H4 (cell line): ENCODE measurements at regions not wholly inside any gene's neighbourhood (a gene's known extent, or its start where the extent isn't known, plus 50 kb on each side); places are given as distances from the start of the nearest gene placed in this dataset.

Source experiments
- DNase-seq: peaks from one replicate; pipeline ENCODE4 v3.0.0-alpha.2; 2015; ENCODE audit warnings: low spot score

DNA sequence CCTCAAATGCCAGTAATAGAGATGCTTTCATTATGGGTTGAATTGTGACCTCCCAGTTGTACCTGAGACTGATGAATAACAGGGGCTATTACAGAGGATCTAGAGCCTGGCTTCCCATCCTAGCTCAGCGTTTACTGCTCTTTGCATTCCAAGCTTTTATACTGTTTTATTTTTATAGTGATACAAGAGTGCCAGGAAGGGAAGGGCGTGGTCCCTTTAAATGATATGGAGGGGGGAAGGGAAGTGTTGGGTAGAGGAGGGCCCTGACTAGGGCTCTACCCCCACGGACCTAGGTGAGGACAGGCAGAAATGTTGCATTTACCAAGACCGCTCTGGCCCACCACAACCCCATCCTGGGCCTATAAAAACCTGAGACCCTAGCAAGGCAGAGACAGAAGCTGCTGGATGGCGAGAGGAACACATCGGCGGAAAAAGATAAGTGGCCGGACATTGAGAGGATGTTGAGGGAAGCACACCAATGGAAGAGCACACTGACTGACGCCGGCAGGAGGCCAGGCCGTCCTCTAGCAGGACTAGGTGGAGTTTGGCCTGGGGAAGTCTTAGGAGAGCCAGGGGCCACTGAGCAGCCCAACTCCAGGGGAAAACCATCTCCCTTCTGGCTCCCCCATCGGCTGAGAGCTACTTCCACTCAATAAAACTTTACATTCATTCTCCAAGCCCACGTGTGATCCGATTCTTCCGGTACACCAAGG is 1025.9 kb downstream of the TTLL7 start:
- no peak for DNase-seq

DNA sequence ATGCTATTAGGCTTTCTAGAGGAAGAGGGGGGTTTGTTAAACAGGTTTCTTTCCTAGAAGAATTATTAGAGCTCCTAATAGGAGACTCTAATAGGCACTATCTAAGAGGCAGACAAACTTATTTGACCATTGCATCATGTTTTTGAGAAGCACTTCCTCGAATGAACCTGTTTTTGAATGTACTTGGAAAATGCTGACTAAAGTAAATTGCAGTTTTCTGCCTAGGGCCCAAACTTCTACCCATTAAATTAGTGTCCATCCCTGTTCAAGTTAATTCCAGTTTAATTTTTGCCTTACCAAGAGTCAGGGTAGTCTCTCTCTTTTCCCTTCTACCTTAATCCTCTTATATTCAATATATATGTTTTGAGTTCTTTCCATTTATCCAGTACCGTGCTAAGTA is 1029.6 kb downstream of the TTLL7 start:
- DNase-seq = no peak

DNA sequence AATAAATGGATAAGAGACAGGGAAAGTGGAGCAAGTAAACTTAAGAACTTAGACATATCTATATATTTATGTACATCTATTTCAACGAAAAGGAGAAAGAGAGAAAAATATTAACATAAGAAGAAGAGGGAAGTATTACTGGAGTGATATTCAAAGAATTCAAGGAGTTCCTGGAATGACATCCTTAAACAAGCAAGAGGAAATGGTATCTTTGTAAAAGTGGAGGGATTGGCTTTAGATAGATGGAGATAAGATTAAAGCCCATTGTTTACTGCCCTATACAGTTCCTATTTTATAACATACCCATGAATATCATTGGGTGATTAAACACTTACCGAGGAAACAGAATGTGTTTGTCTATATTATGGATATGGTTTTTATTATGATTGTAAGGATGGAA is 1036.3 kb downstream of the TTLL7 start:
- no peak for DNase-seq

DNA sequence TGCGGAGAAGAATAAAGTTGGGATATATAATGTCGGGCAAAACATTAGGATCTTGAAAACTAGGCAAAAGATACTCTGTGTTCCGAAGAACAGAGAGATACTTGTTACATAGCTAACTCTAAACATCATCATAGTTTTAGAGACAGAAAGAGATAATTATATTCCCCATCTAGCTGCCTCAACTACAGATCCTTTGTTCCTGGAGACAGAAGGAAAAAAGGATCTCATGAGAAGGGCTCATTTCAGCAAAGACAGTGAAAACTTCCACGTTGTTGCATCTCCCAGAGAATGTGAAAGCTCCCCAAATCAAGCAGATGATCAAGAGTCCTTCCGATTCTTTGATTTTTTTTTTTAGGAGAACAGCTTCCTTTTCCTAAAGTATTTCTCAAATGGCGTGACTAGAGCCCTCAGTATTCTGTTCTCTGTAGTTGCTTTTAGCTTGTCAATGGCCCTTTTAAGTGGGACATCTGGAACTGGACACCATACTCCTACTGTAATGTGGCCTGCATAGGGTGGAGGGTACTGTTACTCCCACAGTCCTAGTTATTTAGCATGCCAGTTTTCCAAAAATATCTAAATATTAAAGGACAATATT is 1048.2 kb downstream of the TTLL7 start:
- no peak for DNase-seq

DNA sequence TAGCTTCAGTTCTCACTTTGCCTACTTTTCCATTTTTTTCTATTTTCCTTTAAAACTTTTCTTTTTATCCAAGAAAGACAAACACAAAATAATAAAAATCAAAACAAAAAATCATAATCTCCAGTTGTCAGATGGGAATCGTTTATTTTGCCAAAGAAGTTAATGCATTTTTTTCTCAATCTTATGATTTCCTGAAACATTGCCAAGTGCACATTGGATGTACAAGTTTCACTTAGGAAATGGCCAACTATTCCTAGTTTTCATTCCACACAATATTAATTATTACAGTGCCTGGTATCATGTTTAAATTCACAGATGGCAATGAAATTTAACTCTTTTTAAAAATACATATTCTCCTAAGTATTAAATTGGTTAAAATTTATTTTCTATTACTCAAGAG is 1050.5 kb downstream of the TTLL7 start:
- DNase-seq = no peak

DNA sequence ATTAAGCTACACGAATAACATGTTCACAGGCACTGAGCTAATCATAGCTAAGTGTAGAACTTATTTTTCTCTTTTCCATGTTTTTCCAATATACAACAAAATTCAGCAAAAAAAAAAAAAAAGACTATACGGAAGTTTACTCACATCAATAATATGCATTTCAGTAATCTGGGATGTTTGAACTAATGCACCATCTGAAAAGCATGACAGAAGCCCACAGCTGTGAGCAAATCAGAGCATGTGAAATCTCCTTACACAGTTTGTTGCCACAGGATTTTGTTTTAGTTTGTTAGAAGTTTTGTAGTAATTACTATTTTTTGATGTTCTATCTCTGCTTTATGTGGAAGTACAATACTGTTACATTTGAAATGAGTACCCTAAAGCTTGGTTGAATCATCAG is 1051.7 kb downstream of the TTLL7 start:
- DNase-seq = no peak

DNA sequence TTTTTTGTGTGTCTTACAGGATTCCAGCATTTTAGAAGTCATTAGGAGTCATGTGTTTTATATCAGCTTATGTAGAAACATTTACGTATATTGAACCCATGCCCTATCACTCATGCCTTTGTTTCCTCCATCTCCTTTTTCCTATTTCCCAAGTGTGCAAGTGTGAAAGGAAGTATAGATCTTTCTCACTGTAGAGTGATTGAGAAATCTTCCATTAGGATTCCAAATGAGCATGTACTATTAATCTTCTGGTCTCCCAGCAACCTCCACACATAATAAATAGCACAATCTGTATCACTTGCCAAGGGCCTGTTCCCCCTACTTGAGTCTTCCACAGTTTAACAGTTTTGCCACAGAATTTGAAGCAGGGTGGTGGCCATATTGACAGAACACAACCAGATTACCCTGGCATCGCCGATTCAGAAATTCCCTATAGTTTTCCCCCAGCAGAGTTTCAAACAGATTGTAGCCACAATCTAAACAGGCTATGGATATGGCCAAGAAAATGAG is 1052.8 kb downstream of the TTLL7 start:
- no peak for DNase-seq

DNA sequence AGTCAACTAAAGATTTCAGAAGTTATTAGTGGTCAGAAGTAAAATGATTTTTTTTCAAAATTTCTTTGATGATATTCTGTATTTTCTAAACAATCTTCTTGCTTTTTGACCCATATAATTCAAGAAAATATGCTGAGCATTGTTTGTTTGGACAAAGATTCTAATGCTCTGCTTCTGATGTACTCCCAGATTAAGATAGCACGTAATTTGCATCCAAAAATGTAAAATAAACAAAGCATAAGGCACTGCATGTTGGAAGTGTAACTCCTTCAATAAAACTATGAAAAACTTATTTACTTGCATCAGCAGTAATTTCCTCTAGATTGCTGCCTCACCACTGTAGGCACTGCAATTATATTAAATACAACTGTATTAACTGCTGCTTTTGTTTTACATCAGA is 1054.1 kb downstream of the TTLL7 start:
- DNase-seq = no peak

DNA sequence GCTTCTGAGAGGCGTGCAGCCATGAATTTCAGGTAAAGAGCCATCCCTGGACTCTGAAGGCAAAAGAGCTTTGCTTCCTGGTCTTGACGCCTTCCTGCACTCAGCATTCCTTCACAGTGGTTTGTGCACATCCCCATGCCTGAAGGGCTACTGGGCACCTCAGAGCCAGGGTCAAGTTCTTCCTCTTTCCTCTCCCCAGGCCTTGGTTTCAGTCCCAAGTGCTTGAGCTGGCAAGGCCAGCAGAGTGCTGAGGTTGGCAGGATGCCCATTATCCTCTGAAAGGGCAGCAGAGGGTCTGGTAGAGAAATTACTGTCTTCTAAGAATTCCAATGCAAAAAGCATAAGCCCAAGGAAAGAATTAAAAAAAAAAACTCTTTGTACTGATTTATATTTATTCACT is 1064.9 kb downstream of the TTLL7 start:
- DNase-seq = no peak

DNA sequence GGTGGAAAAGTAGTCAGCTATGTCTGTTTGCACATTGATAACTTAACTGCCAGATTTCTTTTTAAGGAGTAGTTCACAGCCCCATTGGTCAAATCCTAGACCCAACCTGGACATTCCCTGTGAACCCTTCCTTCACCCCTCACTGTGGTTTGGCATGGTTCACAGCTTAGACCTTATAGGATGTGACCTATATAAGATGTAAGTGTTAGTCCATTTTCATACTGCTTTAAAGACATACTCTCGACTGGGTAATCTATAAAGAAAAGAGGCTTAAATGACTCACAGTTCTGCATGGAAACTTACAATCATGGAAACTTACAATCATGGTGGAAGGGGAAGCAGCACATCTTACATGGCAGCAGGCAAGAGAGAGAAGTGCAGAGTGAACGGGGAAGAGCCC is 1066.2 kb downstream of the TTLL7 start:
- no peak for DNase-seq

DNA sequence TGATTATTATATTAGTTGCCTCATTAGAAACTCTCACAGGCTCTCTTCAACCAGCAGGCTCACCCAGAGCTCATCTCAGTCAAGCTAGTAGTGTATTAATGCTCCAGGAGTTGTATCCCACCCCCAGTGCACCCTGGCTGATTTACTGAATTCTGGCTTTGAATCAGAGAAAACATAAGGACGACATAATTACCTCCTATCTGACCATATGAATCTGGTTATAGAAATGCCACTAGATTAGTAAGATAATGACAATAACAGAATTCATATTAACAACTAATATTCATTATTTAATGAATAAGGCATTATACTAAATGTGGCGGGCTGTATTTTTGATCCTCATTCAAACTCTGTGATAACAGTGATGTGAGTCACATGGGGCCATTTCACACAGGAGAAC is 1066.7 kb downstream of the TTLL7 start:
- DNase-seq = no peak

DNA sequence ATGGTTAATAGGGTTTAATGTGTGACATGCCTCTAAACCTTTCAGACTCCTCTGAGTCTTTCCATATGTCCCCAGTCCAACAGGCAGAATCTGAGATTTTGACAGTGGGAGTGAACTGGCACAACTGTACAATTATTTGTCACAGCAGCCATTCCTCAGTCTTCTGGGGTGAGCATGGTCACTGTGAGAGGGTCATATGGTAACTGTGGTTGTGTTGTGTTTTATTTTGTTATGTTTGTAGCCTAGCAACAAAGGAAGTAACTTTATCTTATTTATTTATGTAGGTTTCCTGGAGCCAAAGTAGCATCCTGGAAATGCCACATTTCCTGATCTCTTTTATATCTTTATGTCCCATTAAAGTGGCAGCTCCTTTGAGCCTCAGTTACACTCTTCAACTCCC is 1067.9 kb downstream of the TTLL7 start:
- peak; percentile 35 for DNase-seq

DNA sequence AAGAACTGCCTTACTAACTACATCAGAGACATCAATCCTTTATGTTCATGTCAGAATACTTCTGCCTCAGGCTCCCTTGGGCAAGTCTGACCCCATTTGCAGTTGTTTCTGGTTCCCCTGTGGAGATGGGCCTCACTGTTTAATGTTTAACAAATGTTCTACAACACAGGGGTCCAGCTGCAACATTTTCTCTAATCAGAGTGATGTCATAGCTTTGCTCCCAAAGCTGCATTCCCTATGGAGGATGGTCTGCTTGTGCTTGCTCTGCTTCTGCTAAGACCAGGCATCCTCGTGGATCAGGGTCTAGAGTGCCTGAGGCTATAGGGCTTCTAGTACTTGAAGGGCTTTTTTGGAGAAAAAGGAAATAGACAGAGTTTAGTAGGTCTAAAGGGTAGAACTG is 1071.2 kb downstream of the TTLL7 start:
- no peak for DNase-seq

DNA sequence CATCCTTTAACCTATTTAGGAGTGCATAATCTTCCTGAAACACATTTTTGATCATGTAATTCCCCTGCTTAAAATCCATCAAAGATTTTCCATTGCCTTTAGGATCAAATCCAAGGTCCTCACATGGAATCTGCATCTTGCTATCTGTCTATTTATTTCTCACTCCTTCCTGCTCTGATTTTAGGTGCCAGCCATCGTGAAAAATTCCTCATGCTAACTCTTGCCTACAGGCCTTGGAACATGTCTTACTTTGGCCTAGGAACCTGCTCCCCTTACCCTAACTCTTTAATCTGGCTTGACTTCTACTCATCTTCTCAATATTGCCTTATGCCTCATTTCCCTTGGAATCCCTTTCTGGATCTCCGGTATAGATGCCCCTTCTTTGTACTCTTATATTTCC is 1074.3 kb downstream of the TTLL7 start:
- DNase-seq = no peak

DNA sequence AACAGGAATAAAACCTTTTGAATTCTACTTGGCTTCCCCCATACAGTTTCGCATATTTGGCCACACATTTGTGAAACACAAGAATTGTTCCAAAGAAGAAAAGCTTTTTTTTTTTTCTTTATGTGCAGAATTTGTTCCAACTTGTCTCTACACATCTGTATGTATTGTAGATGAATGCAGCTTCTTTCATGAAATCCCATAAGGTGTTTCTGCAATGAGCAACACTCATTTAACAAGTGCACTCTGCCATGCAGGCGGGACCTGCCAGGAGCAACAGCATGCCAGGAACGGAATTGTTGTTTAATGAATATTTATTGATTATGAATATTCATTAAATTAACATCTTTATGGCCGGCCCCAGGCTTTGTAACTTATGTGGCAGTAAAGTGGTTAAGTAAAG is 1075.0 kb downstream of the TTLL7 start:
- no peak for DNase-seq

DNA sequence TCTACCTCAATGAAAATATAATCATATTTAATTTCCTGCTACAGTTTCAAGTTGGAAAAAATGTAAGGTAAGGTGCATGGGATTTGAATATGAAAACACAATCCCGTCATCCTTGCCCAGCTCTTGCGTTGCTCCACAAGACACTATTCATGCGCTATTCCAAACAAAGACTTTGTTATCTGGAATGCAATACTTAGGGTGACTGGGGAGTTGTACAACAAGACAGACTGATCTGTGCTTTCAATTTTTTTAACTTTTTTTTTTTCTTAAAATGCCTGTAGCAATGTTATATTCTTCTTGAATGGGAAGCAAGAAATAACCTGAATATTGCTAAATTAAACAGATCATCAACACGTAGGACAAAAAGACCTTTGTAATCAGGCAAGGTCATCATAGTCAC is 1077.2 kb downstream of the TTLL7 start:
- no peak for DNase-seq

DNA sequence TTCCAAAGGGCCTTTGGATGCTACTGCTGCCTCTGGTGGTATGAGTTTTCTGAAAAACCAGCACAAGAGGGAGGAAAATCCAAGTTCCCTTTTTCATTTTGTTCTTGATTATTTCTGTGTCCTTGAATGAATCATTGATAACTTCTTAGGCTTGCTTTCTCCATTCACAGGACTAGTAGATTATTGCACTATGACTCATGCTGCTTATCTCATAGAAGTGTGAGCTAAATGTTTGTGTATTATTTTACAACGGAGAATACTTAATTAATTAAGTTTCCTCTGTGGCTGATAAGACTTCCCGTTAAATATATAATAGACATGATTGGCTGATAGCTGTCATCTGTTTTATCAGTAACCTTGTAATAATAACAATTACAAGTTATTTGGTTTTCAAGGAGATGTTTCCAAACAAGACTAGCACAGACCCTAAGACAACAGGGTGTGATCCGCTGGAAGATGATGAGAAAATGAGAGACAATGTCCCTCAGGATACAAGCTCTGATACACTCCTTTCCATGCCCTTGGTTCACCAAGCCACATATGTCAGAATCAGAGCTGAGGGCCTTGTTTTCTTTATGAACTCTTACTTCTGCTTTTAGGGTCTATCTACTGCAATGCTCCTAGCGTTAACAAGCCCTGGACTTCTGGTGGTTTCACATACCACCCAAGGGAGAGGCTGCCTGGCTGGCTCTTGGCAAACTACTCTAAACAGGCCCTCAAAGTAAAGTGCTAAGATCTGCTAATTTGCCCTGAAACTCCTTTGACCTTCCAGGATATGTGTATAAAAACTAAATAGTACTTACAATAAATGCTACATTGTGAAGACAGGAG is 1078.3 kb downstream of the TTLL7 start:
- DNase-seq = no peak

DNA sequence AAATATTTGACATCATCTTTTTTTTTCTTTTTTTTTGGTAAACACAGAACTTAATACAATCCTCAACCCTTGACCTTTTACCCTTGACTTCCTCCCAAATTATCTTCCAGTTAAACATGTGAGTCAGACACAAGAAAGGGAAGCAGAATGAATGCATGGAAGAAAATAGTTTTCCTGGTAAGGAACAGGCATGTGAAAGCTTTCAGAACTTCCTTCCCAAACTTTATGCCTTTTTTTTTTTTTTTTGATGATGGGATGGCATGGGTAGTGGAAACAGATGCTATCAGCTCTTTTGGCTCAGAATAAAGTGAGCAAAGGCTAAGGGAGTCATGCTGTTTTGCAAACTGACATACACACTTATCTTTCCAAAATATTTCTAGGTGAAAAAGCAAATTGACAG is 1079.1 kb downstream of the TTLL7 start:
- DNase-seq = no peak

DNA sequence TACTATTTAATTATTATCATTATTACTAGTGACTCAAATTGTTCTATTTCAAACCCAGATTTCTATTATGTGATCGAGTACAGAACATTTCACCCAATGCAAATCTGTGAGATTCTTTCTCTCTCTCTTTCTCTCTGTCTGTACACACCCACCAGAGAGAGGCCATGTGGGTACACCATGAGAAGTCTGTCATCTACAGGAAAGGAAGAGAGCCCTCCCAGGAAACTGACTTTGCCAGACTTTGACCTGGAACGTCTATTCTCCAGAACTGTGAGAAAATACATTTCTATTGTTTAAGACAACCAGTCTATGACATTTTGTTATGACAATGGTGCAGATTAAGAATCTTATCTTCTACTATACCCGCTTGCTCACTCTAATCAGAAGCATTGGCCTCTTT is 1091.6 kb downstream of the TTLL7 start:
- no peak for DNase-seq

DNA sequence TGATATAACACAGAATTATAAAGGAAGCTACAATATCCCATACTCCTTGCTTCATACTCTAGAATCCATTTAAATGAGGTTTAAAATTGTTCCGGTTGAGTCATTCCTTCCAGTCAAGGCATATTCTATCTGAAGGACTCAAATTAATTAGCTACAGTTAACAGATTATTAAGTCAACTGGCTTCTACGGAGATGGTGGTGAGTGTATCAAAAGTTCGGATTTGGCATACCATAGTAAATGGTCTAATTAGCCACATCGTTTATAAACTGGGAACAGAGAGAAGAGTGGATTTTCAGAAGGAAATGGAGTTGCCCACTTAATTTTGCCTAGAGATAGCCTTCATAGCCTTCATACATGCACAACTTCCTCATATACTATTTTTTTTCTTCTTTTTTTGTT is 1095.3 kb downstream of the TTLL7 start:
- DNase-seq = no peak

DNA sequence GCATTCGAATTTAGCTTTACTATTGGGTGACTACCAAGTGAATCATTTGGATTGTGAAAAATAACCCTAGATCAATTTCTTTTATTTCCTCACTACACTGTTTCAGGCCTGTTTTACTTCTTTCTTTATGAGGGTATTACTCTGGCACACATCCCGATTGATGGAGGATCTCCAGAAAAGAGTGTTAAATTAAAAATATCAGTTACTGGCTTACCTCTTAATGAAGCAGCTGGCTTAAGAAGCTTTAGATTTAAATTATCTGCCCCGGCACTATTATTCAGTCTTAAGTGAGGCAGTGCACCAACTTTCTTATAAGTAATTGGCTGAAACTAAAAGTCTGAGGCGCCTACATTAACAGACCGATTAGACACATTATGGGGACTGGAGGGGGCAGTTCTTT is 1097.4 kb downstream of the TTLL7 start:
- DNase-seq = no peak

DNA sequence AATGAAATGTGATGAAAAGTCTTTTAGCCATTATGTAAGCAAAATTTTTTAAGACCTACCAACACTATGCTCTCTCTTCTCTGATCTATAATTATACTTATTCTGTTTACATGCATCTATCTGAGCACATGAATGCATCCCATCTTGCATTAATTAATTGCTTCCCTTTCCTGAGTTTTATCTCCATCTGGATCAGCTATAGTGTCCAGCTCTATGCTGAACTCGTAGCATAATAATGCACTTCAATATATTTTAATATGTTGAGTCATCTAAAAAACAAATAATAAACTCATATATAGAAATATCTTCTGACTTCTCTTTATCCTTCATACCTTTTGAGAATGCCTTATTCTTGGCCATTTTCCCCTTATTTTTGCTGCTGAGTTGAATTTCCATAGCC is 1097.8 kb downstream of the TTLL7 start:
- no peak for DNase-seq

DNA sequence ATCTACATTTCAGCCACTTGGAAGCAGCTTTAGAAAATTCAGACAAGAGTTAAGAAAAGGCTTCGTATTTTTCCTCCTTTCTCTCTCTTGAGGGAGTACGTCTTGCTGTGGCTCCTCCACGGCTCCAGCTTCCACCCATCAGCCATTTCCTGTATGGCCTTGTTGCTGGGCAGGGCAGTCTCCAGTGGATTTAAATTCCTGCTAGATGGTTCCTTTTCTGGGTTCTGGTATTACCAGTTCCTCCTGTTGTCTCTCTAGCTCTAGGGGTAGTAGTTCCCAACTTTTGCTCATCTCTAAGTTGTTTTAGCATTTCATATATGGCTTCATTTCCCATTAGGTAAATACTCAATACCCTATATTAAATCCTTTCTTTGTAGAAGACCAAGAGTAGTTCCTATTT is 1098.3 kb downstream of the ADGRL2 start:
- no peak for DNase-seq
